HepG2 (cell line): ENCODE measurements at regions not wholly inside any gene's neighbourhood (a gene's known extent, or its start where the extent isn't known, plus 50 kb on each side); places are given as distances from the start of the nearest gene placed in this dataset.

Experiments used
- ATAC-seq: fragments of 200-7000 bp; cut with Tn5 transposase; 3 replicates; pipeline ENCODE4 v1.9.1; 2020; ENCODE audit warnings: mild to moderate bottlenecking, moderate library complexity
- BruUV-seq: library from RNA; stranded (reverse); fragments of 400-500 nt; replicated peaks from 2 replicates; lab custom pipeline; 2021; lab: Mats Ljungman, UMichigan
- CTCF ChIA-PET: fragments of 300-600 bp; formaldehyde crosslinking; extraction: SDS; loops from one replicate; lab custom pipeline; 2021; ENCODE audit warnings: low total read pairs, inconsistent platforms, low intra/inter-chr PET ratio; lab: Yijun Ruan, JAX
- POLR2A ChIA-PET: fragments of 350-600 bp; sonication (Branson Sonifier 250); formaldehyde crosslinking; loops from one replicate; lab custom pipeline; 2020; ENCODE audit warnings: antibody characterized with exemption, inconsistent platforms; lab: Yijun Ruan, JAX
- DNase-seq: peaks from one replicate; pipeline ENCODE4 v3.0.0-alpha.2; 2015; ENCODE audit warnings: low spot score
- FAIRE-seq: peaks from 3 replicates; lab custom pipeline; 2011; peaks lifted over from hg19 to GRCh38; lab: Jason Lieb, UNC
- H2AFZ ChIP-seq: one replicate; pipeline ENCODE4 v1.6.1; 2011; ENCODE audit warnings: low read length, inconsistent platforms
- H3K27ac ChIP-seq: fragments of 300-600 bp; 3 replicates; pipeline ENCODE4 v1.8.0; 2011; ENCODE audit warnings: mixed run types, mild to moderate bottlenecking, mixed read lengths, low read length, inconsistent platforms; ENCODE audit not compliant: insufficient read depth; ENCODE audit errors: extremely low read length
- H3K27me3 ChIP-seq, 2 experiments: fragments of 200-600 bp in 1 of 2; 2 replicates in 1 of 2; 3 replicates in 1 of 2; pipeline versions ENCODE4 v1.6.0 to v1.8.0; 2011; ENCODE audit warnings: low read length in 2 of 2, mild to moderate bottlenecking in 2 of 2, moderate library complexity in 2 of 2, inconsistent platforms in 1 of 2; ENCODE audit not compliant: insufficient read depth in 2 of 2, control insufficient read depth in 1 of 2
- H3K36me3 ChIP-seq, 2 experiments: fragments of 200-600 bp in 1 of 2; replicated peaks in 1 of 2; 2 replicates in 1 of 2; 3 replicates in 1 of 2; pipeline versions ENCODE4 v1.5.1 to v1.8.0; 2011; ENCODE audit warnings: low read length in 2 of 2, inconsistent platforms in 1 of 2; ENCODE audit not compliant: insufficient read depth in 2 of 2, control insufficient read depth in 1 of 2
- H3K4me1 ChIP-seq: 2 replicates; pipeline ENCODE4 v1.5.1; 2012; ENCODE audit warnings: low read length, inconsistent platforms; ENCODE audit not compliant: insufficient read depth
- H3K4me2 ChIP-seq: 2 replicates; pipeline ENCODE4 v1.6.0; 2011; ENCODE audit warnings: low read depth, low read length, inconsistent platforms
- H3K4me3 ChIP-seq, 3 experiments: fragments of 200-600 bp in 1 of 3; sonication (generic), shearing (Covaris generic) in 1 of 3; replicated peaks in 1 of 3; 2 replicates each; pipeline ENCODE4 v1.5.1; 2011 to 2016; ENCODE audit warnings: low read length in 3 of 3, inconsistent platforms in 2 of 3, low read depth in 2 of 3, mild to moderate bottlenecking in 2 of 3, control low read depth in 1 of 3, mixed read lengths in 1 of 3; ENCODE audit not compliant: insufficient read depth in 1 of 3
- H3K79me2 ChIP-seq: one replicate; pipeline ENCODE4 v1.6.1; 2011; ENCODE audit warnings: low read length, inconsistent platforms; ENCODE audit not compliant: insufficient read depth
- H3K9ac ChIP-seq: 2 replicates; pipeline ENCODE4 v1.6.0; 2011; ENCODE audit warnings: mild to moderate bottlenecking, low read depth, low read length, inconsistent platforms; ENCODE audit not compliant: insufficient read depth
- H3K9me3 ChIP-seq: 2 replicates; pipeline ENCODE4 v1.5.1; 2012; ENCODE audit warnings: mild to moderate bottlenecking, low read length
- H4K20me1 ChIP-seq: 2 replicates; pipeline ENCODE4 v1.6.0; 2011; ENCODE audit warnings: inconsistent platforms, mild to moderate bottlenecking, low read length, moderate library complexity; ENCODE audit not compliant: insufficient read depth
- CEBPB ChIP-seq: IDR thresholded peaks from 2 replicates; pipeline ENCODE4 v1.6.1; 2011; ENCODE audit warnings: low read depth, low read length, improper control_type of control experiment, borderline replicate concordance
- CEBPG ChIP-seq: IDR thresholded peaks from 2 replicates; pipeline ENCODE4 v1.6.1; 2016
- FOSL2 ChIP-seq: sonication (generic); formaldehyde crosslinking; IDR thresholded peaks from 2 replicates; pipeline ENCODE4 v1.4.0; 2020; ENCODE audit warnings: missing genetic modification reagents
- HNF4A ChIP-seq: sonication (generic); formaldehyde crosslinking; IDR thresholded peaks from 2 replicates; pipeline ENCODE4 v1.4.0; 2020; ENCODE audit warnings: missing genetic modification reagents
- KLF13 ChIP-seq: sonication (generic); formaldehyde crosslinking; IDR thresholded peaks from 2 replicates; pipeline ENCODE4 v1.4.0; 2020; ENCODE audit warnings: mild to moderate bottlenecking, missing genetic modification reagents
- KLF15 ChIP-seq: sonication (generic); formaldehyde crosslinking; IDR thresholded peaks from 2 replicates; pipeline ENCODE4 v1.8.1; 2023; ENCODE audit warnings: borderline replicate concordance, mild to moderate bottlenecking, inconsistent platforms, missing genetic modification reagents, mixed read lengths
- MAFK ChIP-seq, 2 experiments: IDR thresholded peaks in 1 of 2; conservative IDR thresholded peaks in 1 of 2; 2 replicates each; pipeline ENCODE4 v1.6.1; 2011; ENCODE audit warnings: improper control_type of control experiment in 2 of 2, low read length in 2 of 2
- POGZ ChIP-seq: sonication (generic); formaldehyde crosslinking; IDR thresholded peaks from 2 replicates; pipeline ENCODE4 v1.4.0; 2020; ENCODE audit warnings: mild to moderate bottlenecking, missing genetic modification reagents
- SRSF4 ChIP-seq: fragments of 200-400 bp; formaldehyde crosslinking; IDR thresholded peaks from one replicate; pipeline ENCODE4 v1.6.1; 2018; ENCODE audit warnings: mild to moderate bottlenecking, low read depth, low read length, moderate library complexity; ENCODE audit not compliant: poor library complexity, severe bottlenecking
- ZIK1 ChIP-seq: sonication (generic); formaldehyde crosslinking; IDR thresholded peaks from 2 replicates; pipeline ENCODE4 v1.5.0; 2020; ENCODE audit warnings: mild to moderate bottlenecking, low read depth, missing genetic modification reagents, borderline replicate concordance
- ZNF10 ChIP-seq: sonication (generic); formaldehyde crosslinking; IDR thresholded peaks from 2 replicates; pipeline ENCODE4 v1.4.0; 2020; ENCODE audit warnings: mild to moderate bottlenecking, low read depth, missing genetic modification reagents, borderline replicate concordance
- ZNF180 ChIP-seq: sonication (generic); formaldehyde crosslinking; IDR thresholded peaks from 2 replicates; pipeline ENCODE4 v1.4.0; 2020; ENCODE audit warnings: low read depth, missing genetic modification reagents, borderline replicate concordance
- ZNF879 ChIP-seq: sonication (generic); formaldehyde crosslinking; IDR thresholded peaks from 2 replicates; pipeline ENCODE4 v1.8.1; 2023; ENCODE audit warnings: missing genetic modification reagents
- WGBS: methylation state at CpG from one replicate; pipeline ENCODE4 v1.1.6; 2017; ENCODE audit warnings: low lambda C conversion rate; 5-methylcytosine and 5-hydroxymethylcytosine counted together
- in situ Hi-C: cut with HindIII; loops from 2 replicates; pipeline ENCODE4 v1.10.0; 2017; ENCODE audit warnings: low pct_unique_long_range_greater_than_20kb; ENCODE audit not compliant: extremely low pct_ligation_motif_present
- intact Hi-C: fragments of 100-400 bp; cut with micrococcal nuclease; formaldehyde crosslinking; loops from one replicate; pipeline ENCODE4 v1.10.0; 2022; ENCODE audit not compliant: unreplicated experiment

GRCh38 chr11:122604621-122605020 lies 50.9 kb upstream of the UBASH3B start:
- no peaks in the 10 kb centered on the region for H4K20me1 ChIP-seq
- 31% methylated on average over 4 of the region's 4 CpGs for WGBS
- no peak overlapping the region for H2AFZ ChIP-seq
- no peak overlapping the region for H3K4me3 ChIP-seq
- no peaks in the 10 kb centered on the region for H3K79me2 ChIP-seq
- intact Hi-C loops (no loop called here), in situ Hi-C loops (loop anchor here (25.0 kb wide), 1 partner anchor 433 kb away; no protein-coding TSS in a partner anchor)
- ATAC-seq (no peak), DNase-seq (no peak), FAIRE-seq (no peak)
- no TSS peak for BruUV-seq
- no peaks in the 10 kb centered on the region for H3K9me3 ChIP-seq
- H3K4me1 ChIP-seq, result peaks cover 17% of the 10 kb centered on the region
- ChIA-PET POLR2A (no interaction called here), CTCF (no interaction called here)
- H3K27ac ChIP-seq, result no peak overlapping the region
- peaks cover 1 to 7% of the 10 kb centered on the region in 2 experiments; a peak in 2 of 5 replicates for H3K27me3 ChIP-seq
- H3K36me3 ChIP-seq, result no peaks in the 10 kb centered on the region
- H3K9ac ChIP-seq, result no peak overlapping the region
- no peak for TF ChIP-seq SRSF4
- TF ChIP-seq, all 625 proteins: peak for 0
- H3K4me2 ChIP-seq, result no peak overlapping the region

GRCh38 chr11:122601141-122602125 lies 54.1 kb upstream of the UBASH3B start:
- no peak for FAIRE-seq
- H3K4me3 ChIP-seq, result no peak overlapping the region
- peak; percentile 40 for DNase-seq
- CTCF ChIA-PET, result no interaction called here
- TF ChIP-seq ZIK1 (CRISPR knock-in tag) (no peak), ZNF10 (CRISPR knock-in tag) (no peak), ZNF180 (CRISPR knock-in tag) (no peak), CEBPB (peak; percentile 72; the same call in 1 of the 2 replicates), ZNF879 (CRISPR knock-in tag) (no peak), KLF13 (CRISPR knock-in tag) (no peak), MAFK (conservative IDR thresholded peaks at IDR 0.05 in 1 of 2, IDR thresholded peaks at IDR 0.05 in 1 of 2; ENCODE audit: low read length in 2 of 2) (0 out of 4 replicates have a peak, but pooled peaks of 1 of the 2 experiments have one; percentile 1), CEBPG (peak; percentile 39), KLF15 (CRISPR knock-in tag) (no peak), HNF4A (CRISPR knock-in tag) (0 out of 2 replicates have a peak, but pooled peaks have one; percentile 12), POGZ (CRISPR knock-in tag) (no peak), FOSL2 (CRISPR knock-in tag) (peak; percentile 33; the same call in 1 of the 2 replicates)
- no peak overlapping the region for H3K9ac ChIP-seq
- no TSS peak for BruUV-seq
- H4K20me1 ChIP-seq, result no peaks in the 10 kb centered on the region
- peaks cover 1 to 11% of the 10 kb centered on the region in 2 experiments; a peak in 2 of 5 replicates for H3K27me3 ChIP-seq
- in situ Hi-C loops (loop anchor here (25.0 kb wide), 1 partner anchor 436 kb away; no protein-coding TSS in a partner anchor), intact Hi-C loops (no loop called here)
- peak overlapping the region; percentile 11; the same call in 1 of the 2 replicates for H3K4me2 ChIP-seq
- H2AFZ ChIP-seq, result no peak overlapping the region
- peaks cover 17% of the 10 kb centered on the region for H3K4me1 ChIP-seq
- H3K79me2 ChIP-seq, result no peaks in the 10 kb centered on the region
- 4% methylated on average over 7 of the region's 7 CpGs for WGBS
- no peak overlapping the region for H3K27ac ChIP-seq
- H3K36me3 ChIP-seq, result no peaks in the 10 kb centered on the region
- peak; percentile 66 for ATAC-seq
- no peaks in the 10 kb centered on the region for H3K9me3 ChIP-seq
- POLR2A ChIA-PET, result no interaction called here
